EH (cell line): ENCODE measurements at regions not wholly inside any gene's neighbourhood (a gene's known extent, or its start where the extent isn't known, plus 50 kb on each side); places are given as distances from the start of the nearest gene placed in this dataset.

Experiments used
- DNase-seq: peaks from one replicate; pipeline ENCODE4 v3.0.0-alpha.2; 2015; ENCODE audit warnings: low read depth

- no peak for DNase-seq
Measured at GRCh38 chr9:78565481-78565880, 268.6 kb downstream of the PSAT1 start.

- DNase-seq, result peak; percentile 17
Measured at GRCh38 chr9:78566521-78566920, 269.6 kb downstream of the PSAT1 start.

- DNase-seq, result peak; percentile 72
Measured at GRCh38 chr9:78566948-78567675, 270.2 kb downstream of the PSAT1 start.

GRCh38 chr9:78567693-78568092 is 270.8 kb downstream of the PSAT1 start:
- peak; percentile 17 for DNase-seq

GRCh38 chr9:78568774-78569173 is 271.8 kb downstream of the PSAT1 start:
- no peak for DNase-seq

GRCh38 chr9:78572266-78572665 is 275.3 kb downstream of the PSAT1 start:
- DNase-seq, result no peak

GRCh38 chr9:78573205-78573604 is 276.3 kb downstream of the PSAT1 start:
- no peak for DNase-seq

- no peak for DNase-seq
Measured at GRCh38 chr9:78573669-78574068, 276.7 kb downstream of the PSAT1 start.

- peak; percentile 60 for DNase-seq
Measured at GRCh38 chr9:78574354-78575045, 277.6 kb downstream of the PSAT1 start.

GRCh38 chr9:78575081-78575480 is 278.2 kb downstream of the PSAT1 start:
- DNase-seq, result no peak

- DNase-seq, result no peak
Measured at GRCh38 chr9:78575771-78576170, 278.8 kb downstream of the PSAT1 start.

- DNase-seq, result no peak
Measured at GRCh38 chr9:78577156-78577906, 280.4 kb downstream of the PSAT1 start.

- DNase-seq, result no peak
Measured at GRCh38 chr9:78578072-78578471, 281.1 kb downstream of the PSAT1 start.

- no peak for DNase-seq
Measured at GRCh38 chr9:78582821-78583220, 285.9 kb downstream of the PSAT1 start.

- no peak for DNase-seq
Measured at GRCh38 chr9:78584589-78584988, 287.7 kb downstream of the PSAT1 start.

GRCh38 chr9:78585909-78586308 is 289.0 kb downstream of the PSAT1 start:
- DNase-seq, result no peak

- peak; percentile 42 for DNase-seq
Measured at GRCh38 chr9:78590068-78590467, 293.1 kb downstream of the PSAT1 start.

GRCh38 chr9:78592811-78593210 is 295.9 kb downstream of the PSAT1 start:
- DNase-seq, result peak; percentile 94

GRCh38 chr9:78595200-78595945 is 298.4 kb downstream of the PSAT1 start:
- peak; percentile 83 for DNase-seq

GRCh38 chr9:78596346-78596745 is 299.4 kb downstream of the PSAT1 start:
- peak; percentile 50 for DNase-seq

GRCh38 chr9:78598120-78598519 is 301.2 kb downstream of the PSAT1 start:
- DNase-seq, result no peak

GRCh38 chr9:78599926-78600325 is 303.0 kb downstream of the PSAT1 start:
- DNase-seq, result no peak
